ENCODE measurements at regions not wholly inside any gene's neighbourhood (a gene's known extent, or its start where the extent isn't known, plus 50 kb on each side); places are given as distances from the start of the nearest gene placed in this dataset.

DNA sequence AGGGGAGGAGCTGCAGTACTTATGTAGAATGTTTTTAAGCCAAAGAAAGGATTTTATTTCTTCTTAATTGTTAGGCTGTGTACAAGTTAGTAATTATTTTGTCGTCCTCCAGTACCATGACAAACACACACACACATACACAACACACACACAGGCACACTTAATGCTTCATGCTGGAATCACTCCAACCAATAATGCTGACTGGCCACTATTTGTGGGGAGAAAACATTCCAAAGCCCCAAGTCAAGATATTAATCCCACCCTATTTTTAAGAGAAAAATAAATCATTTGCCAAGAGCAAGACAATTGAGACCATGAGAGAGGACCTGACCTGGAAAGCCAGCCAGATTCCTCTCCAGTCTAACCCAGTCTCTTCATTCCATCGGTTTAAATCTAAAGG, 51.8 kb upstream of the TMCO5A start:
- TF ChIP-seq CTCF (conservative IDR thresholded peaks at IDR 0.05 in 1 of 2, IDR thresholded peaks at IDR 0.05 in 1 of 2; ENCODE audit: low read depth in 1 of 2, low read length in 2 of 2) (no peak), EZH2 (IDR thresholded peaks at IDR 0.05; ENCODE audit: low read length, missing control alignments) (no peak)

All from fibroblast of lung (primary cell).